ENCODE measurements at regions not wholly inside any gene's neighbourhood (a gene's known extent, or its start where the extent isn't known, plus 50 kb on each side); places are given as distances from the start of the nearest gene placed in this dataset.

DNA sequence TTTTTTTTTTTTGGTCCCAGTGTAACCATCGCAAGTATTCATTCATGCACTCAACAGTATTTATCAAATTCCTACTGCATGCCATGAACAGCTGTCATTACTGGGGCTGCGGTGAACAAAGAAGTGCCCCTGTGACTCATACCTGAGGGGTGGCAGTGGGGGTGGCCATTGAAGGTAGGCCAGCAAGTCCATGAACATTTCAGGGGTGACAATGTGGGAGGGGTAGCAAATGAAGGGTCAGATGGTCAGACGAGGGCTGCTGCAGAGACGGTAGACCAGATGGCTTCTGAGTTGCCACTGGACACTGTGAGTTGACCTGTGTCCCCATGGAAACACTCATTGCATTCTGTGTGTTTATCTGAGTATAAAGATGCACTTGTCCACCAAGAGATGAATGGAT is 92.5 kb upstream of the PITRM1 start:
- CTCF ChIA-PET, result no interaction called here
- no peak overlapping the region for H3K27ac ChIP-seq (ENCODE audit: insufficient read depth, low read length)
- dilution Hi-C loops (cut with HindIII; ENCODE audit: low sequenced_read_pairs, unreplicated experiment), result no loop called here

More for the DNA sequence above, 92.5 kb upstream of the PITRM1 start:
- Histone ChIP-seq H3K9me3 (ENCODE audit: control insufficient read depth, insufficient read depth, low read length) (no peaks in the 10 kb centered on the region), H2BK120ac (ENCODE audit: low read depth, low read length) (no peak overlapping the region), H2AK9ac (replicated peaks; ENCODE audit: low read depth, low read length, poor library complexity) (no peak overlapping the region), H3K4me2 (ENCODE audit: low read depth, low read length) (no peak overlapping the region), H3K9ac (ENCODE audit: low read depth, low read length) (no peak overlapping the region), H3K36me3 (ENCODE audit: control insufficient read depth, insufficient read depth, low read length) (no peaks in the 10 kb centered on the region), H2BK15ac (ENCODE audit: low read depth, low read length) (no peak overlapping the region), H3K18ac (ENCODE audit: low read depth, low read length) (no peak overlapping the region), H3K23ac (ENCODE audit: low read depth, low read length) (no peak overlapping the region), H3K4me3 (ENCODE audit: insufficient read depth, low read depth, low read length) (no peak overlapping the region), H3K79me1 (ENCODE audit: low read depth in 1 of 2, low read length in 2 of 2) (no peaks in the 10 kb centered on the region), H3K27me3 (ENCODE audit: control insufficient read depth, insufficient read depth, low read length) (no peaks in the 10 kb centered on the region), H3K56ac (ENCODE audit: extremely low read depth, insufficient read depth, low read length) (no peak overlapping the region), H3K14ac (replicated peaks; ENCODE audit: low read depth, low read length) (no peak overlapping the region), H3K4ac (ENCODE audit: low read depth, low read length) (no peak overlapping the region), H4K20me1 (ENCODE audit: insufficient read depth, low read length) (no peaks in the 10 kb centered on the region), H4K91ac (ENCODE audit: insufficient read depth, low read depth, low read length) (no peak overlapping the region), H4K8ac (ENCODE audit: low read depth in 2 of 2, low read length in 2 of 2) (no peak overlapping the region), H3K9me1 (ENCODE audit: insufficient read depth, low read length) (no peaks in the 10 kb centered on the region), H2BK5ac (ENCODE audit: low read depth, low read length, poor library complexity, severe bottlenecking) (no peak overlapping the region), H3K4me1 (ENCODE audit: control insufficient read depth, insufficient read depth, low read length) (peaks cover 4% of the 10 kb centered on the region; the same call in 1 of the 2 replicates), H4K5ac (ENCODE audit: low read depth, low read length) (no peak overlapping the region), H2BK20ac (ENCODE audit: low read depth, low read length) (no peak overlapping the region), H2AFZ (replicated peaks; ENCODE audit: low read length, poor library complexity) (peak overlapping the region; percentile 53), H2AK5ac (ENCODE audit: low read depth, low read length) (peak overlapping the region; percentile 11; the same call in 1 of the 2 replicates)
- POLR2A ChIA-PET (ENCODE audit: unreplicated experiment), result no interaction called here
- in situ Hi-C loops (cut with MboI; ENCODE audit: low sequenced_read_pairs), result no loop called here
- BruUV-seq (replicated peaks), result no TSS peak
- intact Hi-C loops (cut with micrococcal nuclease), result no loop called here
- peak; percentile 16 for DNase-seq
- 58% methylated on average over 3 of the region's 4 CpGs; no CpG with 5 or more reads in 1 of the 2 experiments for WGBS, 2 experiments (ENCODE audit: extremely low coverage in 2 of 2, insufficient read length in 1 of 2)
- no peak for TF ChIP-seq RAD21 (IDR thresholded peaks at IDR 0.05; ENCODE audit: low read length)
- no peak for ATAC-seq (ENCODE audit: low read depth)
